PC-3 (cell line): ENCODE measurements at regions not wholly inside any gene's neighbourhood (a gene's known extent, or its start where the extent isn't known, plus 50 kb on each side); places are given as distances from the start of the nearest gene placed in this dataset.

Source experiments
- CTCF ChIP-seq: fragments of 300-600 bp; sonication (generic); conservative IDR thresholded peaks from 2 replicates; pipeline ENCODE4 v1.5.1; 2017; ENCODE audit warnings: antibody characterized with exemption, low read depth, mild to moderate bottlenecking, low read length
- EZH2 ChIP-seq: fragments of 300-600 bp; sonication (generic); IDR thresholded peaks from one replicate; pipeline ENCODE4 v1.6.1; 2017; ENCODE audit warnings: antibody characterized with exemption, mild to moderate bottlenecking, low read length; ENCODE audit not compliant: unreplicated experiment
- EZH2phosphoT487 ChIP-seq: fragments of 300-600 bp; sonication (generic); IDR thresholded peaks from 2 replicates; pipeline ENCODE4 v1.6.1; 2018; ENCODE audit warnings: mild to moderate bottlenecking, antibody characterized with exemption, low read length, borderline replicate concordance

- no peak for TF ChIP-seq CTCF
- no peak for TF ChIP-seq EZH2phosphoT487
- TF ChIP-seq EZH2: no peak
These were observed 373.7 kb upstream of the CCNH start for GRCh38 chr5:87786471-87786870.
